Erythroblast (primary cell): ENCODE measurements at regions not wholly inside any gene's neighbourhood (a gene's known extent, or its start where the extent isn't known, plus 50 kb on each side); places are given as distances from the start of the nearest gene placed in this dataset.

Source experiments
- GATA1 ChIP-seq: IDR thresholded peaks from 2 replicates; pipeline ENCODE4 v1.6.1; 2011; ENCODE audit warnings: low read depth, mild to moderate bottlenecking, control low read depth, low read length, moderate library complexity
- POLR2A ChIP-seq: IDR thresholded peaks from 2 replicates; pipeline ENCODE4 v1.6.1; 2011; ENCODE audit warnings: mild to moderate bottlenecking, low read length

DNA sequence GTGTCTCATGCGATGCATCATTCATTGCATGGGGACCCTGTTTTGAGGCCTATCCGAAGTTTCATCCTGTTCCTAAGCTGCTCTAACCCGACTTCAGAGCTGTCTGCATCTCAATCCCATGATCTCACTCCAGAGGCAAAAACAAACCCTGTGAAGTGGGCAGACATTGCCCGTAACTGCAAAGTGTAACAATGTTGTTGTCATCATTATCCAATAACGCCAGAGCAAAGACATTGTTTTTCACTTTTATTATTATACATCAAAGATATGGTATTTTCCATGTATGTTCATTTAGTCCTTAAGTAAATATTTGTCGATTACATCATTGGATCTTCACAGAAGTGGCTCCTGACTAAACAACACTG is 246.7 kb downstream of the KLF6 start:
- TF ChIP-seq POLR2A (no peak), GATA1 (no peak)
